ENCODE measurements at regions not wholly inside any gene's neighbourhood (a gene's known extent, or its start where the extent isn't known, plus 50 kb on each side); places are given as distances from the start of the nearest gene placed in this dataset.

GRCh38 chr11:119861160-119861559, 132.2 kb upstream of the NECTIN1 start:
- no peak for TF ChIP-seq CTCF (IDR thresholded peaks at IDR 0.05)
- TF ChIP-seq POLR2A (IDR thresholded peaks at IDR 0.05): no peak
